IMR-90 (cell line): ENCODE measurements at regions not wholly inside any gene's neighbourhood (a gene's known extent, or its start where the extent isn't known, plus 50 kb on each side); places are given as distances from the start of the nearest gene placed in this dataset.

Source experiments
- ATAC-seq: fragments of 200-7000 bp; cut with Tn5 transposase; 2 replicates; pipeline ENCODE4 v1.9.1; 2020; ENCODE audit warnings: low read depth, mild to moderate bottlenecking, moderate library complexity
- BruUV-seq: library from RNA; stranded (reverse); fragments of 400-500 nt; replicated peaks from 2 replicates; lab custom pipeline; 2021; lab: Mats Ljungman, UMichigan
- CTCF ChIA-PET: fragments of 300-600 bp; formaldehyde crosslinking; extraction: SDS; loops from one replicate; lab custom pipeline; 2021; ENCODE audit warnings: antibody characterized with exemption; lab: Yijun Ruan, JAX
- POLR2A ChIA-PET: fragments of 300-600 bp; sonication (Branson Sonifier 250); formaldehyde crosslinking; loops from one replicate; lab custom pipeline; 2022; ENCODE audit warnings: antibody characterized with exemption; ENCODE audit not compliant: unreplicated experiment; lab: Charles Lee
- DNase-seq: peaks from one replicate; pipeline ENCODE4 v3.0.0; 2013
- H2AFZ ChIP-seq: replicated peaks from 2 replicates; pipeline ENCODE3; 2013; ENCODE audit warnings: low read length, mild to moderate bottlenecking; ENCODE audit not compliant: poor library complexity
- H2AK5ac ChIP-seq: 2 replicates; pipeline ENCODE4 v1.6.1; 2013; ENCODE audit warnings: low read depth, low read length, inconsistent platforms
- H2AK9ac ChIP-seq: replicated peaks from 2 replicates; pipeline ENCODE3; 2013; ENCODE audit warnings: mild to moderate bottlenecking, low read depth, low read length, moderate library complexity; ENCODE audit not compliant: poor library complexity
- H2BK120ac ChIP-seq: 2 replicates; pipeline ENCODE4 v1.6.1; 2013; ENCODE audit warnings: low read depth, low read length, inconsistent platforms
- H2BK15ac ChIP-seq: 3 replicates; pipeline ENCODE4 v1.6.1; 2013; ENCODE audit warnings: low read depth, low read length, inconsistent platforms
- H2BK20ac ChIP-seq: 2 replicates; pipeline ENCODE4 v1.6.1; 2013; ENCODE audit warnings: low read depth, mild to moderate bottlenecking, inconsistent platforms, low read length, moderate library complexity
- H2BK5ac ChIP-seq: 2 replicates; pipeline ENCODE4 v1.6.1; 2013; ENCODE audit warnings: mild to moderate bottlenecking, low read depth, low read length, inconsistent platforms; ENCODE audit not compliant: poor library complexity, severe bottlenecking
- H3K14ac ChIP-seq: replicated peaks from 2 replicates; pipeline ENCODE4 v1.6.1; 2013; ENCODE audit warnings: low read depth, low read length, inconsistent platforms
- H3K18ac ChIP-seq: 2 replicates; pipeline ENCODE4 v1.6.1; 2013; ENCODE audit warnings: low read depth, low read length, control low read depth
- H3K23ac ChIP-seq: 2 replicates; pipeline ENCODE4 v1.6.1; 2013; ENCODE audit warnings: low read depth, low read length, inconsistent platforms
- H3K27ac ChIP-seq: 2 replicates; pipeline ENCODE4 v1.5.1; 2013; ENCODE audit warnings: mild to moderate bottlenecking, control low read depth, low read length; ENCODE audit not compliant: insufficient read depth
- H3K27me3 ChIP-seq: 2 replicates; pipeline ENCODE4 v1.6.1; 2013; ENCODE audit warnings: low read length; ENCODE audit not compliant: control insufficient read depth, insufficient read depth
- H3K36me3 ChIP-seq: 2 replicates; pipeline ENCODE4 v1.6.1; 2013; ENCODE audit warnings: low read length, mixed read lengths; ENCODE audit not compliant: control insufficient read depth, insufficient read depth
- H3K4ac ChIP-seq: 2 replicates; pipeline ENCODE4 v1.6.1; 2013; ENCODE audit warnings: low read depth, low read length, inconsistent platforms
- H3K4me1 ChIP-seq: 2 replicates; pipeline ENCODE4 v1.6.1; 2013; ENCODE audit warnings: low read length, mixed read lengths; ENCODE audit not compliant: control insufficient read depth, insufficient read depth
- H3K4me2 ChIP-seq: 2 replicates; pipeline ENCODE4 v1.6.1; 2013; ENCODE audit warnings: low read depth, mild to moderate bottlenecking, control low read depth, low read length, moderate library complexity
- H3K4me3 ChIP-seq: 2 replicates; pipeline ENCODE4 v1.5.1; 2013; ENCODE audit warnings: low read depth, mild to moderate bottlenecking, control low read depth, low read length, moderate library complexity; ENCODE audit not compliant: insufficient read depth
- H3K56ac ChIP-seq: 2 replicates; pipeline ENCODE4 v1.6.1; 2013; ENCODE audit warnings: low read length, inconsistent platforms; ENCODE audit not compliant: insufficient read depth; ENCODE audit errors: extremely low read depth
- H3K79me1 ChIP-seq, 2 experiments: 2 replicates each; pipeline ENCODE4 v1.6.1; 2013; ENCODE audit warnings: low read length in 2 of 2, inconsistent platforms in 1 of 2, low read depth in 1 of 2
- H3K9ac ChIP-seq: 2 replicates; pipeline ENCODE4 v1.6.1; 2013; ENCODE audit warnings: low read depth, low read length, control low read depth
- H3K9me1 ChIP-seq: 2 replicates; pipeline ENCODE4 v1.6.1; 2013; ENCODE audit warnings: low read length, inconsistent platforms; ENCODE audit not compliant: insufficient read depth
- H3K9me3 ChIP-seq: 2 replicates; pipeline ENCODE4 v1.6.1; 2013; ENCODE audit warnings: low read length; ENCODE audit not compliant: control insufficient read depth, insufficient read depth
- H4K20me1 ChIP-seq: 2 replicates; pipeline ENCODE4 v1.6.1; 2013; ENCODE audit warnings: low read length, inconsistent platforms; ENCODE audit not compliant: insufficient read depth
- H4K5ac ChIP-seq: 2 replicates; pipeline ENCODE4 v1.6.1; 2013; ENCODE audit warnings: mild to moderate bottlenecking, low read depth, low read length, control low read depth
- H4K8ac ChIP-seq, 2 experiments: 2 replicates each; pipeline ENCODE4 v1.6.1; 2013; ENCODE audit warnings: low read depth in 2 of 2, low read length in 2 of 2, control low read depth in 1 of 2, inconsistent platforms in 1 of 2
- H4K91ac ChIP-seq: 2 replicates; pipeline ENCODE4 v1.6.1; 2013; ENCODE audit warnings: low read depth, low read length, inconsistent platforms; ENCODE audit not compliant: insufficient read depth
- FOS ChIP-seq: fragments of 150-350 bp; IDR thresholded peaks from 2 replicates; pipeline ENCODE4 v1.6.1; 2016; ENCODE audit warnings: low read depth, low read length
- MAZ ChIP-seq: IDR thresholded peaks from 2 replicates; pipeline ENCODE4 v1.6.1; 2012; ENCODE audit warnings: low read depth, mild to moderate bottlenecking, low read length, improper control_type of control experiment, moderate library complexity, borderline replicate concordance
- NFE2L2 ChIP-seq: fragments of 150-350 bp; IDR thresholded peaks from 2 replicates; pipeline ENCODE4 v1.6.1; 2016; ENCODE audit warnings: low read depth, mild to moderate bottlenecking, low read length
- RCOR1 ChIP-seq: IDR thresholded peaks from 2 replicates; pipeline ENCODE4 v1.6.1; 2012; ENCODE audit warnings: mild to moderate bottlenecking, low read length, improper control_type of control experiment; ENCODE audit not compliant: insufficient replicate concordance
- WGBS, 2 experiments: methylation state at CpG; one replicate each; pipeline versions ENCODE4 v1.1.5 to v1.1.7; 2013; ENCODE audit warnings: missing lambda C conversion rate in 2 of 2; ENCODE audit not compliant: insufficient read length in 1 of 2; ENCODE audit errors: extremely low coverage in 2 of 2; 5-methylcytosine and 5-hydroxymethylcytosine counted together
- dilution Hi-C: fragments of 300-500 bp; cut with HindIII; formaldehyde crosslinking; loops from one replicate; pipeline ENCODE4 v1.14.3; 2018; ENCODE audit warnings: low sequenced_read_pairs; ENCODE audit not compliant: unreplicated experiment
- in situ Hi-C: fragments of 300-500 bp; cut with MboI; formaldehyde crosslinking; loops from 3 replicates; pipeline ENCODE4 v1.14.3; 2019; ENCODE audit warnings: low sequenced_read_pairs, inconsistent platforms, mixed read lengths
- intact Hi-C: fragments of 100-400 bp; cut with micrococcal nuclease; formaldehyde crosslinking; loops from 2 replicates; pipeline ENCODE4 v1.10.0; 2022
- TF ChIP-seq, protein P1 (sequence below): conservative IDR thresholded peaks from 2 replicates; pipeline ENCODE4 v1.5.1; 2012; ENCODE audit warnings: mild to moderate bottlenecking, low read depth, low read length, improper control_type of control experiment
- TF ChIP-seq, protein P2 (sequence below): fragments of 150-350 bp; IDR thresholded peaks from 2 replicates; pipeline ENCODE4 v1.6.1; 2017; ENCODE audit warnings: mild to moderate bottlenecking, antibody characterized with exemption, low read length, low read depth

DNA sequence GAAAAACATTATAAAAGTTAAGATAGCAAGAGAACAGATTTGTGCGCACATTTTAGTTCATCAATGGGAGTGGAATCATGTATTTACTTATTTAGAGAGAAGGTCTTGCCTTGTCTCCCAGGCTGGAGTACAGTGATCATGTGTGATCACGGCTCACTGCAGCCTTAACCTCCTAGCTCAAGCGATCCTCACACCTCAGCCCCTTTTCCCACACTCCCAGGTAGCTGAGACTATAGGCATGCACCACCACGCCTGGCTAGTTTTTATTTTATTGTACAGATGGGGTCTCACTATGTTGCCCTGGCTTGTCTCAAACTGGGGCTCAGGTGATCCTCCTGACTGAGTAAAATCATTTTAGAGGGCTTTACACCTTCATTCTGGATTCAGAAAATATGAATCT, 72.3 kb upstream of the ADGRF1 start:
- no peak for ATAC-seq
- Histone ChIP-seq H2BK120ac (no peak overlapping the region), H2BK15ac (no peak overlapping the region), H2AK9ac (no peak overlapping the region), H2BK20ac (no peak overlapping the region), H3K36me3 (no peaks in the 10 kb centered on the region), H4K91ac (no peak overlapping the region), H3K27me3 (no peaks in the 10 kb centered on the region), H4K8ac (no peak overlapping the region), H3K79me1 (no peaks in the 10 kb centered on the region), H3K14ac (no peak overlapping the region), H4K20me1 (no peaks in the 10 kb centered on the region), H2AK5ac (no peak overlapping the region), H3K18ac (no peak overlapping the region), H3K23ac (no peak overlapping the region), H3K9me3 (no peaks in the 10 kb centered on the region), H3K9ac (no peak overlapping the region), H3K27ac (no peak overlapping the region), H3K56ac (no peak overlapping the region), H3K4ac (no peak overlapping the region), H2BK5ac (no peak overlapping the region), H2AFZ (no peak overlapping the region), H3K4me1 (no peaks in the 10 kb centered on the region), H3K4me3 (no peak overlapping the region), H3K9me1 (peaks cover 5% of the 10 kb centered on the region; the same call in 1 of the 2 replicates), H3K4me2 (no peak overlapping the region), H4K5ac (no peak overlapping the region)
- no peak for DNase-seq
- in situ Hi-C loops (no loop called here), dilution Hi-C loops (no loop called here), intact Hi-C loops (no loop called here)
- CTCF ChIA-PET: no interaction called here
- TF ChIP-seq MAZ (no peak), NFE2L2 (no peak), RCOR1 (no peak), FOS (no peak)
- TF ChIP-seq, protein P1, sequence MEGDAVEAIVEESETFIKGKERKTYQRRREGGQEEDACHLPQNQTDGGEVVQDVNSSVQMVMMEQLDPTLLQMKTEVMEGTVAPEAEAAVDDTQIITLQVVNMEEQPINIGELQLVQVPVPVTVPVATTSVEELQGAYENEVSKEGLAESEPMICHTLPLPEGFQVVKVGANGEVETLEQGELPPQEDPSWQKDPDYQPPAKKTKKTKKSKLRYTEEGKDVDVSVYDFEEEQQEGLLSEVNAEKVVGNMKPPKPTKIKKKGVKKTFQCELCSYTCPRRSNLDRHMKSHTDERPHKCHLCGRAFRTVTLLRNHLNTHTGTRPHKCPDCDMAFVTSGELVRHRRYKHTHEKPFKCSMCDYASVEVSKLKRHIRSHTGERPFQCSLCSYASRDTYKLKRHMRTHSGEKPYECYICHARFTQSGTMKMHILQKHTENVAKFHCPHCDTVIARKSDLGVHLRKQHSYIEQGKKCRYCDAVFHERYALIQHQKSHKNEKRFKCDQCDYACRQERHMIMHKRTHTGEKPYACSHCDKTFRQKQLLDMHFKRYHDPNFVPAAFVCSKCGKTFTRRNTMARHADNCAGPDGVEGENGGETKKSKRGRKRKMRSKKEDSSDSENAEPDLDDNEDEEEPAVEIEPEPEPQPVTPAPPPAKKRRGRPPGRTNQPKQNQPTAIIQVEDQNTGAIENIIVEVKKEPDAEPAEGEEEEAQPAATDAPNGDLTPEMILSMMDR: no peak
- TF ChIP-seq, protein P2, sequence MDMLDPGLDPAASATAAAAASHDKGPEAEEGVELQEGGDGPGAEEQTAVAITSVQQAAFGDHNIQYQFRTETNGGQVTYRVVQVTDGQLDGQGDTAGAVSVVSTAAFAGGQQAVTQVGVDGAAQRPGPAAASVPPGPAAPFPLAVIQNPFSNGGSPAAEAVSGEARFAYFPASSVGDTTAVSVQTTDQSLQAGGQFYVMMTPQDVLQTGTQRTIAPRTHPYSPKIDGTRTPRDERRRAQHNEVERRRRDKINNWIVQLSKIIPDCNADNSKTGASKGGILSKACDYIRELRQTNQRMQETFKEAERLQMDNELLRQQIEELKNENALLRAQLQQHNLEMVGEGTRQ: no peak
- BruUV-seq: no TSS peak
- no CpG with 5 or more reads among the region's 4 CpGs for WGBS, 2 experiments
- POLR2A ChIA-PET: no interaction called here
